ENCODE measurements at regions not wholly inside any gene's neighbourhood (a gene's known extent, or its start where the extent isn't known, plus 50 kb on each side); places are given as distances from the start of the nearest gene placed in this dataset.

- TF ChIP-seq CTCF (conservative IDR thresholded peaks at IDR 0.05; ENCODE audit: low read length): no peak
- TF ChIP-seq EZH2phosphoT487 (IDR thresholded peaks at IDR 0.05; ENCODE audit: borderline replicate concordance, low read depth, low read length): no peak
These were observed 191.3 kb upstream of the CRY1 start for GRCh38 chr12:107284692-107285091.
